Osteocyte (in vitro differentiated cells): ENCODE measurements at regions not wholly inside any gene's neighbourhood (a gene's known extent, or its start where the extent isn't known, plus 50 kb on each side); places are given as distances from the start of the nearest gene placed in this dataset.

ENCODE experiments used
- DNase-seq: peaks from one replicate; pipeline ENCODE4 v3.0.0; 2021; ENCODE audit warnings: mixed read lengths; ENCODE audit not compliant: unreplicated experiment; ENCODE audit errors: extremely low spot score
- H3K27ac Mint-ChIP-seq: one replicate; pipeline ENCODE4 v1.8.0; 2021; ENCODE audit warnings: mild to moderate bottlenecking, mixed read lengths; ENCODE audit not compliant: unreplicated experiment
- H3K27me3 Mint-ChIP-seq: one replicate; pipeline ENCODE4 v1.8.0; 2021; ENCODE audit warnings: mixed read lengths; ENCODE audit not compliant: unreplicated experiment
- H3K36me3 Mint-ChIP-seq: one replicate; pipeline ENCODE4 v1.8.0; 2021; ENCODE audit warnings: mixed read lengths; ENCODE audit not compliant: unreplicated experiment
- H3K4me1 Mint-ChIP-seq: one replicate; pipeline ENCODE4 v1.8.0; 2021; ENCODE audit warnings: mixed read lengths; ENCODE audit not compliant: unreplicated experiment
- H3K4me3 Mint-ChIP-seq: one replicate; pipeline ENCODE4 v1.8.0; 2021; ENCODE audit warnings: mild to moderate bottlenecking, moderate library complexity, mixed read lengths; ENCODE audit not compliant: unreplicated experiment
- H3K9me3 Mint-ChIP-seq: one replicate; pipeline ENCODE4 v1.8.0; 2021; ENCODE audit warnings: mixed read lengths; ENCODE audit not compliant: unreplicated experiment
- TF ChIP-seq, protein P1 (sequence below): fragments of 200-600 bp; sonication (generic); IDR thresholded peaks from 2 replicates; pipeline ENCODE4 v1.5.0; 2021; ENCODE audit warnings: antibody characterized with exemption, mild to moderate bottlenecking, moderate library complexity

GRCh38 chr6:44528370-44528644 is 140.8 kb downstream of the CDC5L start:
- DNase-seq = no peak
- H3K27me3 Mint-ChIP-seq = no peaks in the 10 kb centered on the region
- no peaks in the 10 kb centered on the region for H3K4me1 Mint-ChIP-seq
- no peak overlapping the region for H3K4me3 Mint-ChIP-seq
- TF ChIP-seq, protein P1, sequence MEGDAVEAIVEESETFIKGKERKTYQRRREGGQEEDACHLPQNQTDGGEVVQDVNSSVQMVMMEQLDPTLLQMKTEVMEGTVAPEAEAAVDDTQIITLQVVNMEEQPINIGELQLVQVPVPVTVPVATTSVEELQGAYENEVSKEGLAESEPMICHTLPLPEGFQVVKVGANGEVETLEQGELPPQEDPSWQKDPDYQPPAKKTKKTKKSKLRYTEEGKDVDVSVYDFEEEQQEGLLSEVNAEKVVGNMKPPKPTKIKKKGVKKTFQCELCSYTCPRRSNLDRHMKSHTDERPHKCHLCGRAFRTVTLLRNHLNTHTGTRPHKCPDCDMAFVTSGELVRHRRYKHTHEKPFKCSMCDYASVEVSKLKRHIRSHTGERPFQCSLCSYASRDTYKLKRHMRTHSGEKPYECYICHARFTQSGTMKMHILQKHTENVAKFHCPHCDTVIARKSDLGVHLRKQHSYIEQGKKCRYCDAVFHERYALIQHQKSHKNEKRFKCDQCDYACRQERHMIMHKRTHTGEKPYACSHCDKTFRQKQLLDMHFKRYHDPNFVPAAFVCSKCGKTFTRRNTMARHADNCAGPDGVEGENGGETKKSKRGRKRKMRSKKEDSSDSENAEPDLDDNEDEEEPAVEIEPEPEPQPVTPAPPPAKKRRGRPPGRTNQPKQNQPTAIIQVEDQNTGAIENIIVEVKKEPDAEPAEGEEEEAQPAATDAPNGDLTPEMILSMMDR = no peak
- H3K27ac Mint-ChIP-seq = no peak overlapping the region
- H3K36me3 Mint-ChIP-seq = no peaks in the 10 kb centered on the region
- peaks cover 9% of the 10 kb centered on the region for H3K9me3 Mint-ChIP-seq

DNA sequence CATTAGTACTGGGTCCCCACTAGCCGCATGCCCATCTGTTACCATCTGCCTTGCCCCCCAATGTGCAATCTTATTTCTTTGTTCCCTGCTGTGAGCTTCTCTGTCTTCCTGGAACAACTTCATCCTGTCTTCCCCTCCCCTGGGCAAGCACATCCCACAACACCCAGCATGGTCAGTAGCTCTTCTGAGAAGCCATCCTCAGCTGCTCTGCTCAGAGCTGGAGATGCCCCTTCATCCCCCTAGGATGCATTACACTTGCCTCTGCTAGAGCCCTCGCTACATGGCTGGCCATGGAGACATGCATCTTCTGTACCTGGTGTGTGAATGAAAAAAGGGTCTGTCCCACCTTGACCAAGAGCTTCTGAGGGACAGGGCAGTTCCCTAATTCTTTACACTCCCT is 141.2 kb downstream of the CDC5L start:
- TF ChIP-seq, protein P1 = no peak
- Mint-ChIP-seq H3K4me3 (no peak overlapping the region), H3K4me1 (no peaks in the 10 kb centered on the region), H3K27ac (no peak overlapping the region), H3K9me3 (peaks cover 8% of the 10 kb centered on the region), H3K27me3 (no peaks in the 10 kb centered on the region), H3K36me3 (no peaks in the 10 kb centered on the region)
- peak; percentile 53 for DNase-seq

GRCh38 chr6:44529146-44529905 is 141.8 kb downstream of the CDC5L start:
- no peak overlapping the region for H3K4me3 Mint-ChIP-seq
- no peaks in the 10 kb centered on the region for H3K4me1 Mint-ChIP-seq
- H3K27me3 Mint-ChIP-seq = no peaks in the 10 kb centered on the region
- TF ChIP-seq, protein P1 = no peak
- peaks cover 2% of the 10 kb centered on the region for H3K9me3 Mint-ChIP-seq
- no peaks in the 10 kb centered on the region for H3K36me3 Mint-ChIP-seq
- no peak overlapping the region for H3K27ac Mint-ChIP-seq
- peak; percentile 49 for DNase-seq

DNA sequence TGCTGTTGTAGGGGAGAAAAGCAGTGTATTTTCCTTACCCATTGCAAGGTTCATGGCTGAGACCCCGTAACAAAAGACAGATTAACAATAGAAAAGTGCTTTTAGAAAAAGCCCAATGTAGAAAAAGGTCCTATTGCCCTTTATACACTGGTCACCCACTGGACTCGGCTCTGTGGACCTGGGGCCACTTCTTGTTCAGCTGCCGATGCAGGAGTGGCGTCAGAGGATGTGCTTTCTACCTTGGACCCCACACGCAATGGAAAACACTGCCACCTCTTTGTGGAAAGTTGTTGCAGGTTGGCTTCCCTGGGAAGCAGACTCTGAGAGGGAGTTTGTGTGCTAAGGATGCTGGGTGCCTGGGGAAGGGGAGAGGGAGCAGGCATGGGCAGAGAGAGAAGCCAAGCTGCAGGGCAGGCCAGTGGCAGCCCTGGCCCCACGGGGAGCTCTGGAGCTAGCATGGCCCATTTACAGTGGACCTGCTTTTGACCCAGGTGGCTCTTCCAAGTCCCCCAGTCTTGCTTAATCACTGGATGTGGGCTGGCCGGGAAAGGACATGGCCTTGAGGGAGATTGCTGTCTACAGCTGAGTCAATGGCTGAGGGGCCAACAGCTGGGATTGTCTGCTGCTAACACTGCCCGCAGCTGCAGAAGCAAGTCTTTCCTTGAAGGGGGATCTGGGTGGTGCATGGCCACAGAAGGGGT is 142.9 kb downstream of the CDC5L start:
- no peaks in the 10 kb centered on the region for H3K9me3 Mint-ChIP-seq
- H3K36me3 Mint-ChIP-seq = no peaks in the 10 kb centered on the region
- no peaks in the 10 kb centered on the region for H3K4me1 Mint-ChIP-seq
- H3K27ac Mint-ChIP-seq = no peak overlapping the region
- no peak overlapping the region for H3K4me3 Mint-ChIP-seq
- TF ChIP-seq, protein P1 = no peak
- H3K27me3 Mint-ChIP-seq = no peaks in the 10 kb centered on the region
- DNase-seq = peak; percentile 65

DNA sequence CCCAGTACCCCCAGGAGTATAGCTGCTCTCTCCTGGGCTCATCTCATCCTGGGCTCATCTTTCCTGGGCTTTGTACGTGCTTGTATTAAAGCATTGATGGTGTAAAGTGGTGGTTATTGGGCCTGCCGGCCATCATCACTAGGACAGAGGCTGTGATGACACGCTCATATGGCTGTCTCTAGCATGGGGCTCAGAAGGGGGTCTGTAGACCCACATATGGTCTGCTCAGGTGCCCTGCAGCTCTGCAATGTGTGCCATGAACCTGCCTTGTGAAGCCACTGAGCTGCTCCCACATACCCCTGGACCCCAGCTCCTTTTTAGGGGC is 143.4 kb downstream of the CDC5L start:
- Mint-ChIP-seq H3K4me1 (no peaks in the 10 kb centered on the region), H3K27ac (no peak overlapping the region), H3K9me3 (no peaks in the 10 kb centered on the region), H3K27me3 (no peaks in the 10 kb centered on the region), H3K4me3 (no peak overlapping the region), H3K36me3 (no peaks in the 10 kb centered on the region)
- peak; percentile 68 for DNase-seq
- TF ChIP-seq, protein P1 = no peak
